ENCODE measurements at regions not wholly inside any gene's neighbourhood (a gene's known extent, or its start where the extent isn't known, plus 50 kb on each side); places are given as distances from the start of the nearest gene placed in this dataset.

DNA sequence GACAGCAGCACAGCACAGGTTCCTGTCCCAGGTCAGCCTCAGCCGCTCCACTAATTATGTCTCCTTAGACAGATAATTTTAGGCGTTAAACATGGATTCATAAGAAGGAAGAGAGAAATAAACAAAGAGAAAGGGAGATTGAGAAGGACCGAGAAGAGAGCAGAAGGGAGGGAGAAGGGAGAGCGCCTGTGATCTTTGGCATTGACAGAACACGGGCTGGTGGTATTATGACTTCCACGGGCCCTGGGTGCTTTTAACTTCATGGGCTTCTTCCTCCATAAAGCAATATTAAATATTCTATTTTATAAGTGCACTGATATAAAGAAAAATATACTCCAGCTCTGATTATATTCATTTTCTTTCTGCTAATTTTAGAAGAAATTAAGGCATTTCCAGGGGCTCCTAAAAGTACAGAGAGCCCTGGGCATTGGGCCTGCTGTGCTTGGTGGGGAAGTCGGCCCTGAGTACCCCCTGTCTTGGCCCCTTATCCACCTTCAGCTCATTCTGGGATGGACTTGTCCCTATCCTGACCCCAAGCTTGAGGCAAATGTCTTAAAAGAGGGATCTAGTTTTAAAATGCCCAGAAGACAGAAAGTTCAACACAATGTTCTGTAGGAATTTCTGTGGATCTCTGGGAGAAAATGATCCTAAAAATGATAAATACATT lies 135.3 kb downstream of the MEX3B start:
- Mint-ChIP-seq H3K27me3 (peaks cover 2 to 15% (median 5%) of the 10 kb centered on the region in 5 donors), H3K4me3 (no peak overlapping the region), H3K36me3 (peaks cover 0 to 7% (median 0%) of the 10 kb centered on the region in 3 donors), H3K4me1 (peaks cover 0 to 2% (median 0%) of the 10 kb centered on the region in 4 donors), H3K27ac (no peak overlapping the region), H3K9me3 (no peaks in the 10 kb centered on the region)
- no peak for DNase-seq
- ATAC-seq = no peak
- POLR2A ChIA-PET = no interaction called here

- Mint-ChIP-seq H3K27ac (no peak overlapping the region), H3K4me1 (peaks cover 0 to 2% (median 0%) of the 10 kb centered on the region in 4 donors), H3K27me3 (peaks cover 2 to 19% (median 5%) of the 10 kb centered on the region in 5 donors), H3K36me3 (peaks cover 0 to 7% (median 0%) of the 10 kb centered on the region in 3 donors), H3K4me3 (no peak overlapping the region), H3K9me3 (no peaks in the 10 kb centered on the region)
- DNase-seq (no peak), ATAC-seq (no peak)
- POLR2A ChIA-PET = no interaction called here
These were observed 136.8 kb downstream of the MEX3B start for GRCh38 chr15:81909011-81909358.

DNA sequence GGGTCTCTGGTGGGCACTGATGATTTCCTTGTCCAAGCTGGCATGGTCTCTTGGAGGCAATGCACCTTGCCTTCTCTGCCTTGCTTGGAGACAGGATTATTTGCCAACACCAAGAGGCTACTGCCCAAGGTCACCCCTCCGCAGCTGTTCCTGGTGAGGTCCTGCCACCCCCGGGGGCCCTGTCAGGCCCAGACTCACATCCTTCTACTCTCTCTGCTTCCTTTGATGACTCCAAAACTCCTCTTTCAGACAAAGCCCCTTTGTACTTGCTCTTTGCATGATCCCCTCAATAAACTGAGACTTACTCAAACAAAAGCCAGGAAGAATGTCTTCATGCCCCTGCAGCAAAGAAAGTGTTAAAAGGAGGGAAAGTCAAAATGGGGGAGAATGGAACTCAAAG lies 137.7 kb downstream of the MEX3B start:
- no peak for ATAC-seq
- no peak overlapping the region for H3K27ac Mint-ChIP-seq
- no peak for DNase-seq
- no peaks in the 10 kb centered on the region for H3K9me3 Mint-ChIP-seq
- H3K36me3 Mint-ChIP-seq = peaks cover 0 to 7% (median 0%) of the 10 kb centered on the region in 3 donors
- H3K4me3 Mint-ChIP-seq = no peak overlapping the region
- H3K27me3 Mint-ChIP-seq = peaks cover 3 to 19% (median 5%) of the 10 kb centered on the region in 5 donors
- POLR2A ChIA-PET = no interaction called here
- peaks cover 0 to 2% (median 0%) of the 10 kb centered on the region in 4 donors for H3K4me1 Mint-ChIP-seq

- H3K36me3 Mint-ChIP-seq = peaks cover 0 to 7% (median 0%) of the 10 kb centered on the region in 3 donors
- DNase-seq (no peak), ATAC-seq (no peak)
- no peak overlapping the region for H3K4me3 Mint-ChIP-seq
- H3K9me3 Mint-ChIP-seq = no peaks in the 10 kb centered on the region
- peaks cover 3 to 19% (median 5%) of the 10 kb centered on the region in 5 donors for H3K27me3 Mint-ChIP-seq
- no peak overlapping the region for H3K27ac Mint-ChIP-seq
- peaks cover 0 to 2% (median 0%) of the 10 kb centered on the region in 4 donors for H3K4me1 Mint-ChIP-seq
- POLR2A ChIA-PET = no interaction called here
These were observed 138.3 kb downstream of the MEX3B start for GRCh38 chr15:81907521-81907920.

GRCh38 chr15:81905889-81906288 lies 139.9 kb downstream of the MEX3B start:
- ATAC-seq = no peak

GRCh38 chr15:81901319-81901718 lies 144.5 kb downstream of the MEX3B start:
- DNase-seq = no peak
- peaks cover 0 to 4% (median 0%) of the 10 kb centered on the region in 3 donors for H3K36me3 Mint-ChIP-seq
- ATAC-seq = no peak
- peaks cover 0 to 2% (median 0%) of the 10 kb centered on the region in 4 donors for H3K4me1 Mint-ChIP-seq
- H3K27ac Mint-ChIP-seq = no peak overlapping the region
- H3K4me3 Mint-ChIP-seq = no peak overlapping the region
- POLR2A ChIA-PET = no interaction called here
- no peaks in the 10 kb centered on the region for H3K9me3 Mint-ChIP-seq
- H3K27me3 Mint-ChIP-seq = peaks cover 0 to 29% (median 9%) of the 10 kb centered on the region in 5 donors

More at GRCh38 chr15:81905889-81906288, 139.9 kb downstream of the MEX3B start:
- Mint-ChIP-seq H3K9me3 (no peaks in the 10 kb centered on the region), H3K36me3 (peaks cover 0 to 9% (median 0%) of the 10 kb centered on the region in 3 donors), H3K27me3 (peaks cover 5 to 33% (median 6%) of the 10 kb centered on the region in 5 donors), H3K4me3 (no peak overlapping the region), H3K27ac (no peak overlapping the region), H3K4me1 (peaks cover 0 to 2% (median 0%) of the 10 kb centered on the region in 4 donors)
- POLR2A ChIA-PET = no interaction called here
- DNase-seq = no peak

GRCh38 chr15:81899730-81900129 lies 146.1 kb downstream of the MEX3B start:
- ATAC-seq (no peak), DNase-seq (no peak)
- Mint-ChIP-seq H3K4me3 (no peak overlapping the region), H3K36me3 (peaks cover 0 to 4% (median 0%) of the 10 kb centered on the region in 3 donors), H3K4me1 (peaks cover 0 to 2% (median 0%) of the 10 kb centered on the region in 4 donors), H3K27me3 (peaks cover 0 to 18% (median 6%) of the 10 kb centered on the region in 5 donors), H3K9me3 (no peaks in the 10 kb centered on the region), H3K27ac (no peak overlapping the region)
- POLR2A ChIA-PET = no interaction called here

DNA sequence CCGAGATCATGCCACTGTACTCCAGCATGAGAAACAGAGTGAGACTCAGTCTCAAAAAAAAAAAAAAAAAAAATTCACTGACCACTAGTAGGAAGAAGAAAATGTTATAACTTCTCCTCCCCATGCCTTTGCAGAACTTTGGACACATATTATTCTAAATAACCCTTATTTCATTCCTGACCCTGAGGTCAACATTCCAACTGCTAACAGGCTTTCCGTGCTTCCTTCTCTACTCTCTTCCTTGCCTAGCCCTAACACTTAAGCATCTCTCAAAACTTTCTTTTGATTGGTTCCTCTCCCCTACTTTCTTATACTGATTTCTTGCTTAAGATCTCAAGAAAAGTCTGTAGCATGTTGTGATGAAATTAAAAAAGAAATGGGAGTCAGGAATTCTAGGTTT lies 146.8 kb downstream of the MEX3B start:
- Mint-ChIP-seq H3K4me1 (peaks cover 0 to 2% (median 0%) of the 10 kb centered on the region in 4 donors), H3K27ac (no peak overlapping the region), H3K27me3 (peaks cover 1 to 18% (median 6%) of the 10 kb centered on the region in 5 donors), H3K36me3 (peaks cover 0 to 4% (median 0%) of the 10 kb centered on the region in 3 donors), H3K4me3 (no peak overlapping the region), H3K9me3 (no peaks in the 10 kb centered on the region)
- no peak for DNase-seq
- no peak for ATAC-seq
- POLR2A ChIA-PET = no interaction called here

DNA sequence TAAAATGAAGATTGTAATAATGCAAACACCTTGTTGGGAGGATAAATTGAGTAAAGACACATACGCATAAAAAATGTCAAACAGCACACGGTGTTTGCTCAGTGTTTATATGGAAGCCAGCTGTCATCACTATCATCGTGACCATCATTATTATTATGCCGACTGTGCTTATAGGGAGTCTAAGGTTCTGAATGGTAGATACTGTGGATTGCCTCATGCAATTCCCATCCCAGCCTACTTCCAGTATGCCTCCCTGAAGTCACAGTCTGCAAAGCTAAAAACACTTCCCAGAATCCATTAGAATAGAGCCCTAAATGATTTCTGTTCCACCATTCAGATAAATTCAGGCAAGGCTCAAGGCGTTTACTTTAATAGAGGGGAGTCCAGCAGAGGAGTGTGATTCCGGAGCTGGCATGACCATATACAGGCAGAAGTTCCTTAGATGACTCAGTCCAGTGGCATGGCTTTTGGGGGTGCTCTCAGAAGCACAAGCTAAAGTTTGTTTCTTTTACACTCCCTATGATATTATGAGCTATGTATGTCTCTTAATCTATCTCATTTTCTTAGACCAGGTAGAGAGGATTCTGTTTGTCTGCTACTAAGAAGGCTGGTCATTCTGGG lies 148.7 kb downstream of the MEX3B start:
- H3K4me1 Mint-ChIP-seq = peaks cover 0 to 2% (median 0%) of the 10 kb centered on the region in 4 donors
- no peak overlapping the region for H3K4me3 Mint-ChIP-seq
- H3K36me3 Mint-ChIP-seq = peaks cover 0 to 4% (median 0%) of the 10 kb centered on the region in 3 donors
- no peak for ATAC-seq
- no peak overlapping the region for H3K27ac Mint-ChIP-seq
- no peak for DNase-seq
- H3K27me3 Mint-ChIP-seq = peaks cover 3 to 16% (median 5%) of the 10 kb centered on the region in 5 donors
- POLR2A ChIA-PET = no interaction called here
- no peaks in the 10 kb centered on the region for H3K9me3 Mint-ChIP-seq

GRCh38 chr15:81896356-81896755 lies 149.5 kb downstream of the MEX3B start:
- DNase-seq (no peak), ATAC-seq (no peak)
- POLR2A ChIA-PET = no interaction called here
- no peak overlapping the region for H3K27ac Mint-ChIP-seq
- no peaks in the 10 kb centered on the region for H3K9me3 Mint-ChIP-seq
- no peaks in the 10 kb centered on the region for H3K36me3 Mint-ChIP-seq
- no peaks in the 10 kb centered on the region for H3K4me1 Mint-ChIP-seq
- H3K4me3 Mint-ChIP-seq = no peak overlapping the region
- H3K27me3 Mint-ChIP-seq = peaks cover 0 to 8% (median 3%) of the 10 kb centered on the region in 5 donors

DNA sequence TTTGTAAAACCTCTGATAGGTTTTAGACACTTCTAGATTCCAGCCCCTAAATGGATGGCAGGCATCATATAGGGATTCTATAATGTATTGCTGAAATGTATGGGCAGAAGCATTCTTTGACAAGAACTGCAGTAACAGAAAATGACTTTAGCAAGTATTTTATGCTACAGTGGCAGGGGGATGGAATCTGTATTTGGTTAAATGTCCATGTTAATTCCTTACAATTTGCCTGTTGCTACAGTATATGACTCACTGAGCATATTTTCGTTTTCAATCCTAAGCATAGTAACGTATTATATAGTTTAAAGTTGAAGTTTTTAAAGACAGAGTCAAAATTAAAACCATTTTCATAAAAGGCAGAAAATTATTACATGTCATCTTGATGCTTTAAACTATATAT lies 150.1 kb downstream of the MEX3B start:
- no peak for ATAC-seq
- Mint-ChIP-seq H3K27me3 (peaks cover 0 to 3% (median 3%) of the 10 kb centered on the region in 5 donors), H3K4me3 (no peak overlapping the region), H3K9me3 (no peaks in the 10 kb centered on the region), H3K4me1 (no peaks in the 10 kb centered on the region), H3K27ac (no peak overlapping the region), H3K36me3 (no peaks in the 10 kb centered on the region)
- no peak for DNase-seq
- POLR2A ChIA-PET = no interaction called here

DNA sequence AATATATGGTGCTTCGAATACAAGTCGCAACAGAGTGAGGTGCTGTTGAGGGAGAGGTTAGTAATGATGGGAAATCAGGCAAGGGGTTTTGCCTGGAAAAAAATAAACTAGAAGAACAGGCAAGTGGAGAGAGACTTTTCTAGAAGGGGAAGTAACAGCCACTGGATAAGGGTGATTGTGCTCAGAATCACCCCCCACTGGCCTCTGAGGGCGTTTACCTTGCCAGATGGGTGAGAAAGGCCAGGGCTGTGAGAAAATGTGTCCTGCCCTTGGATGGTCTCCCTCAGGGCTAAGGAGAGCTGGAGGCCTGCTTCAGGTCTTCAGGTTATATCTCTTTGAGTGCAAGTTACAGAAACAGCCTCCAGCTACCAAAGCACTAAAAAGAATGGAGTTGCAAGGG lies 151.8 kb downstream of the MEX3B start:
- Mint-ChIP-seq H3K9me3 (no peaks in the 10 kb centered on the region), H3K27me3 (peaks cover 0 to 4% (median 2%) of the 10 kb centered on the region in 5 donors), H3K36me3 (no peaks in the 10 kb centered on the region), H3K4me1 (no peaks in the 10 kb centered on the region), H3K27ac (no peak overlapping the region), H3K4me3 (no peak overlapping the region)
- no peak for ATAC-seq
- no peak for DNase-seq
- POLR2A ChIA-PET = no interaction called here

- Mint-ChIP-seq H3K4me3 (no peak overlapping the region), H3K36me3 (no peaks in the 10 kb centered on the region), H3K4me1 (no peaks in the 10 kb centered on the region), H3K27ac (no peak overlapping the region), H3K27me3 (peaks cover 0 to 4% (median 2%) of the 10 kb centered on the region in 5 donors), H3K9me3 (no peaks in the 10 kb centered on the region)
- POLR2A ChIA-PET = no interaction called here
- DNase-seq (no peak), ATAC-seq (no peak)
These were observed 152.5 kb downstream of the MEX3B start for GRCh38 chr15:81893182-81893835.

All from naive thymus-derived CD8-positive, alpha-beta T cell (primary cell).